Cardiac muscle cell (in vitro differentiated cells and primary cell): ENCODE measurements at regions not wholly inside any gene's neighbourhood (a gene's known extent, or its start where the extent isn't known, plus 50 kb on each side); places are given as distances from the start of the nearest gene placed in this dataset.

Experiments used
- DNase-seq, 2 donors: peaks; one replicate each; pipeline versions ENCODE4 v3.0.0 to v3.0.0-alpha.2; 2010 to 2017; ENCODE audit warnings: low read depth in 1 of 2, low spot score in 1 of 2
- H3K27ac ChIP-seq: fragments of 200-600 bp; sonication (generic); 2 replicates; pipeline ENCODE4 v1.5.1; 2016
- H3K27me3 ChIP-seq: fragments of 200-600 bp; sonication (generic); 2 replicates; pipeline ENCODE4 v1.6.0; 2016; ENCODE audit warnings: control low read depth
- H3K36me3 ChIP-seq: fragments of 200-600 bp; sonication (generic); 2 replicates; pipeline ENCODE4 v1.5.1; 2016; ENCODE audit warnings: control low read depth
- H3K4me1 ChIP-seq: fragments of 200-600 bp; sonication (generic); 2 replicates; pipeline ENCODE4 v1.8.1; 2017; ENCODE audit warnings: low read depth, mild to moderate bottlenecking, mixed run types
- H3K4me3 ChIP-seq: fragments of 200-600 bp; sonication (generic); 2 replicates; pipeline ENCODE4 v1.5.1; 2016; ENCODE audit warnings: mild to moderate bottlenecking
- H3K9me3 ChIP-seq: fragments of 200-600 bp; sonication (generic); 2 replicates; pipeline ENCODE4 v1.5.1; 2017; ENCODE audit warnings: low read depth, mild to moderate bottlenecking, control low read depth
- TF ChIP-seq, protein P1 (sequence below): IDR thresholded peaks from 2 replicates; pipeline ENCODE4 v1.5.1; 2012; ENCODE audit warnings: low read depth, mild to moderate bottlenecking, low read length

DNA sequence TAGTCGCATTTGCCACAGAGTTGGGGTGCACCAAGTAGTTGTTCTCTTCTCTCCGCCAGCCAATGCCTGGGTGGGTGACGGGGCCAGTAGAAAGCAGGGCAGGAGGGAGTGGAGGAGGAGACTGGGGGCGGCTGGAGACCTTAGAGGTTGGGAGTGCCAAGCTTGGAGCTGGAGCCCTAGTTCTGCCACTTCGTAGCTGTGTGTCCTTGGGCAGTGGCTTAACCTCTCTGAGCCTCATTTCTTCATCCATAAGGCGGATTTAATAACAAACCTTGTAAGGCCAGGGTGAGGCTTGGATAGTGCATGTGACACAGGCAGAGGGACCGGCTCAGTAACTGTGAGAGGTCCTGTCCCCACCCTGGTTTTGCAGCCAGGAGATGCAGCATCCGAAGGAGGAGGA lies 81.1 kb upstream of the LHX5 start:
- no peak for DNase-seq
- H3K9me3 ChIP-seq = no peaks in the 10 kb centered on the region
- H3K27ac ChIP-seq = no peak overlapping the region
- TF ChIP-seq, protein P1, sequence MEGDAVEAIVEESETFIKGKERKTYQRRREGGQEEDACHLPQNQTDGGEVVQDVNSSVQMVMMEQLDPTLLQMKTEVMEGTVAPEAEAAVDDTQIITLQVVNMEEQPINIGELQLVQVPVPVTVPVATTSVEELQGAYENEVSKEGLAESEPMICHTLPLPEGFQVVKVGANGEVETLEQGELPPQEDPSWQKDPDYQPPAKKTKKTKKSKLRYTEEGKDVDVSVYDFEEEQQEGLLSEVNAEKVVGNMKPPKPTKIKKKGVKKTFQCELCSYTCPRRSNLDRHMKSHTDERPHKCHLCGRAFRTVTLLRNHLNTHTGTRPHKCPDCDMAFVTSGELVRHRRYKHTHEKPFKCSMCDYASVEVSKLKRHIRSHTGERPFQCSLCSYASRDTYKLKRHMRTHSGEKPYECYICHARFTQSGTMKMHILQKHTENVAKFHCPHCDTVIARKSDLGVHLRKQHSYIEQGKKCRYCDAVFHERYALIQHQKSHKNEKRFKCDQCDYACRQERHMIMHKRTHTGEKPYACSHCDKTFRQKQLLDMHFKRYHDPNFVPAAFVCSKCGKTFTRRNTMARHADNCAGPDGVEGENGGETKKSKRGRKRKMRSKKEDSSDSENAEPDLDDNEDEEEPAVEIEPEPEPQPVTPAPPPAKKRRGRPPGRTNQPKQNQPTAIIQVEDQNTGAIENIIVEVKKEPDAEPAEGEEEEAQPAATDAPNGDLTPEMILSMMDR = no peak
- H3K4me1 ChIP-seq = no peaks in the 10 kb centered on the region
- H3K4me3 ChIP-seq = no peak overlapping the region
- no peaks in the 10 kb centered on the region for H3K36me3 ChIP-seq
- H3K27me3 ChIP-seq = peaks cover 7% of the 10 kb centered on the region

DNA sequence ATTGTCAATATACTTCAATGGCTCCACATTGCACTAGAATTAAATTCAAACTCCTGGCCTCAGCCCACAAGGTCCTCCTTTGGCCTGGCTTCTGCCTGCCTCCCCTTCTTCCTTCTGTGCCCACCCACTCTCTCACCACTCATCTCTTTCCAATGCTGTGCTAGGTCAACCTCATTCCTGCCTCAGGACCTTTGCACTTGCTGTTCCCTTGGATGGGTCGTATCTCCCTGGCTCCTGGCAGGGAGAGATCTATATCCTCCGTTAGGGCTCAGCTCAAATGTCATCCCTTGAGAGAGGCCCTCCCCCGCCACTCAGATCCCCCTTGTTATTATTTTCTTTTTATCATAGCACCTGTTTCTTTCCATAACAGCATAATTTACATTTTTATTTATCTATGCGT lies 79.9 kb upstream of the LHX5 start:
- DNase-seq = no peak
- Histone ChIP-seq H3K4me1 (no peaks in the 10 kb centered on the region), H3K36me3 (no peaks in the 10 kb centered on the region), H3K9me3 (no peaks in the 10 kb centered on the region), H3K27me3 (peaks cover 4% of the 10 kb centered on the region), H3K4me3 (no peak overlapping the region), H3K27ac (no peak overlapping the region)
- TF ChIP-seq, protein P1 = no peak

DNA sequence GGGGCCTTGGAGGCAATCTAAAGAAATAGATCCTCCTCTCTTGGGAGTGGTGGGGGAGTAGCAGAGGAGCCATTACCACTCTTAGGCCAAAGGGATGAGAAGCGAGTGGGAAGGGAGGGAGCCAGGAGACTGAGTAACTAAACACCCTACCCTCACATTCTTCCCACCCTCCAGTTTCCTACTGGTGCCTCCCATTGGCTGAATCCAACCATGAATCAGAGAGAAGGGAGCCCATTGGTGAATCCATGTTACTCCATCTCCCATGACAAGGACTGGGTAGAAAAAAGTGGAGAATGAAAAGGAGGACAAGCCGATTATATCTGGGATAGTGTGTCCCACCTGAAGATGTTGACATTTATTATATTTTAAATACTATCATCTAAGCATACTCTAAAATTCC lies 76.8 kb upstream of the LHX5 start:
- Histone ChIP-seq H3K27me3 (no peaks in the 10 kb centered on the region), H3K4me1 (no peaks in the 10 kb centered on the region), H3K4me3 (no peak overlapping the region), H3K36me3 (no peaks in the 10 kb centered on the region), H3K27ac (no peak overlapping the region), H3K9me3 (no peaks in the 10 kb centered on the region)
- TF ChIP-seq, protein P1 = no peak
- no peak for DNase-seq

DNA sequence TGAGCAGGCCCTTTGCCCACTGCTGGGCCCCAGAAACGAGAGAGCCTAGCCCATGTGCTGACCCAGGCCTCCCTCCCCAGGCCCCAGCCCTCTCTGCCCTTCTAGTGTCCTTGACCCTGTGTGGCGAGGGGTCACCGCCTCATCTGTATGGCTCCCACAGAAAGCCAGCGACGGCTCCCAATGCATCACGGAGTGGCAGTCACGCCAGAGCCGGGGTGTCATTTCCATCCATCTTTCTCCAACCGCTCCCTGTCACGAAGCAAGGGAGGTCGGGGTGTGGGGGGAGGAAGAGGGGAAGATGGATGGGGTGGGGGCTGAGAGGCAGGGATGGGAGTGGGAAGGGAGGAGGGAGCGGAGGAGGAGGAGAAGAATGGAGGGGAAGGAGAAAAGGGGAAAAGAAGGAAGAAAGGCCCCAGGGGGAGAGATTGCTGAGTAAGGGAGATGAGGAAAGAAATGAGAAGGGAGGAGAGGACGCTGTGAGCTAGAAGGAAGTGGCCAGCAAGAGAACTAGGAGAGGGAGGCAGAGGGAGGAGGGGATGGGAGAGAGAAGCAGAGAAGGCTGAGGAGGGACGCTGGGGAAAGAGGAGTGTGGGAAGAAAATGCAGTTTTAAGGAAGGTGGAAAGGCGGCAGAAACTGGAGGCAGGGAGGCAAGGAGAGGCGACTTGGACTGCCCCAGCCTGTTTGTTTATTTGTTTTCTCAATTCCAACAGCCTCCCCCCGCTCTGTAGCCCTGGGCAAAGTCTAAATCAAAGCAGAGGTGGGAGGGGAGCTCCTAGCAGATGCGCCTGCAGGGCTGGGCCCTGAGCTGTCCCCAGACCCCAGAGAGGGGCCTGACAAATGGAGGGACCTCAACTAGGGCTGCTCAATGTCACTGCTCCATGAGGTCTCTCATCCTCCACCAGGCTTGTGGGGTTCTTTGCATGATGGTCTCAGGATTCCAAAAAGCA lies 75.5 kb upstream of the LHX5 start:
- no peaks in the 10 kb centered on the region for H3K27me3 ChIP-seq
- H3K4me1 ChIP-seq = no peaks in the 10 kb centered on the region
- no peak overlapping the region for H3K27ac ChIP-seq
- DNase-seq = no peak
- H3K4me3 ChIP-seq = no peak overlapping the region
- TF ChIP-seq, protein P1 = no peak
- H3K9me3 ChIP-seq = no peaks in the 10 kb centered on the region
- H3K36me3 ChIP-seq = no peaks in the 10 kb centered on the region

DNA sequence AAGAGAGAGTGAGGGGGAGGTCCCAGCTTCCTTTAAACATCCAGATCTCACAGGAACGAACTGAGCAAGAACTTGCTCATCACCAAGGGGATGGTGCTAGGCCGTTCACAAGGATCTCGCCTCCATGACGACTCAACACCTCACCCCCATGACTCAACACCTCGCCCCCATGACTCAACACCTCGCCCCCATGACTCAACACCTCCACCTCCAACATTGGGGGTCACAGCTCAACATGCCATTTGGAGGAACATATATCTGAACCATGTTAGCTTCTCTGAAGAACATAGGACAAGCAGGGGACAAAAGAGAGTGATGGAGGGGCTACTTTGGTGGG lies 66.0 kb upstream of the LHX5 start:
- Histone ChIP-seq H3K27me3 (peaks cover 7% of the 10 kb centered on the region), H3K4me3 (no peak overlapping the region), H3K4me1 (no peaks in the 10 kb centered on the region), H3K9me3 (no peaks in the 10 kb centered on the region), H3K27ac (no peak overlapping the region), H3K36me3 (no peaks in the 10 kb centered on the region)
- no peak for DNase-seq
- TF ChIP-seq, protein P1 = no peak
